ENCODE measurements at regions not wholly inside any gene's neighbourhood (a gene's known extent, or its start where the extent isn't known, plus 50 kb on each side); places are given as distances from the start of the nearest gene placed in this dataset.

DNA sequence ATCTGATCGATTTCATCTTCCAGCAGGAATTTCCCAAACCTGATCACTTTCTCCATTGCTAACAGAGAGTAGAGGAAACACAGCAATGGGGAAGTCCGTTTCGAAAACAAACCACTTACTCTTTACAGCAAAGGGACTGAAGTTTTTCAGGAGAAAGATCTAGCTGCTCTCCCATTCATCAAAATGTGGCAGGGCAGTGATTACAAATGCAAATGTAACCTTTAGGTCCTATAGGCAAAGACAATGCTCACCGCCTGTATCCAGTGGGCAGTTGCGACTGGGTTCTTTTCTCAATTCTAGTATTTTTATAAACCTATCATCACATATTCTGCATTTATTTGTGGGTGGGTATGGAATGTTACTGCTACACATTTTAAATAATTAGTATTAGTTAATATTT is 218.0 kb upstream of the ZFHX3 start:
- TF ChIP-seq, protein P1, sequence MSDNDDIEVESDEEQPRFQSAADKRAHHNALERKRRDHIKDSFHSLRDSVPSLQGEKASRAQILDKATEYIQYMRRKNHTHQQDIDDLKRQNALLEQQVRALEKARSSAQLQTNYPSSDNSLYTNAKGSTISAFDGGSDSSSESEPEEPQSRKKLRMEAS (IDR thresholded peaks at IDR 0.05; ENCODE audit: low read depth), result no peak
- TF ChIP-seq, protein P2, sequence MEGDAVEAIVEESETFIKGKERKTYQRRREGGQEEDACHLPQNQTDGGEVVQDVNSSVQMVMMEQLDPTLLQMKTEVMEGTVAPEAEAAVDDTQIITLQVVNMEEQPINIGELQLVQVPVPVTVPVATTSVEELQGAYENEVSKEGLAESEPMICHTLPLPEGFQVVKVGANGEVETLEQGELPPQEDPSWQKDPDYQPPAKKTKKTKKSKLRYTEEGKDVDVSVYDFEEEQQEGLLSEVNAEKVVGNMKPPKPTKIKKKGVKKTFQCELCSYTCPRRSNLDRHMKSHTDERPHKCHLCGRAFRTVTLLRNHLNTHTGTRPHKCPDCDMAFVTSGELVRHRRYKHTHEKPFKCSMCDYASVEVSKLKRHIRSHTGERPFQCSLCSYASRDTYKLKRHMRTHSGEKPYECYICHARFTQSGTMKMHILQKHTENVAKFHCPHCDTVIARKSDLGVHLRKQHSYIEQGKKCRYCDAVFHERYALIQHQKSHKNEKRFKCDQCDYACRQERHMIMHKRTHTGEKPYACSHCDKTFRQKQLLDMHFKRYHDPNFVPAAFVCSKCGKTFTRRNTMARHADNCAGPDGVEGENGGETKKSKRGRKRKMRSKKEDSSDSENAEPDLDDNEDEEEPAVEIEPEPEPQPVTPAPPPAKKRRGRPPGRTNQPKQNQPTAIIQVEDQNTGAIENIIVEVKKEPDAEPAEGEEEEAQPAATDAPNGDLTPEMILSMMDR (IDR thresholded peaks at IDR 0.05), result no peak
- TF ChIP-seq RFX5 (IDR thresholded peaks at IDR 0.05; ENCODE audit: low read length) (no peak), EP300 (IDR thresholded peaks at IDR 0.05; ENCODE audit: borderline replicate concordance in 1 of 2, low read depth in 1 of 2, low read length in 1 of 2) (no peak), RAD21 (IDR thresholded peaks at IDR 0.05; ENCODE audit: low read length) (no peak), NFIC (IDR thresholded peaks at IDR 0.05; ENCODE audit: borderline replicate concordance) (no peak), POLR2AphosphoS5 (IDR thresholded peaks at IDR 0.05; ENCODE audit: low read depth, low read length) (no peak)

Measured in SK-N-SH (cell line).